Activated T-cell treated with anti-CD3 and anti-CD28 coated beads for 1 hour (primary cell): ENCODE measurements at regions not wholly inside any gene's neighbourhood (a gene's known extent, or its start where the extent isn't known, plus 50 kb on each side); places are given as distances from the start of the nearest gene placed in this dataset.
"Not testable (repeated sequence)": the region's sequence is repeated elsewhere in the genome, so short reads cannot be mapped to it uniquely, and the experiment has no call there.

ENCODE experiments used
- DNase-seq: peaks from one replicate; pipeline ENCODE4 v3.0.0-alpha.2; 2020; ENCODE audit warnings: low read depth

DNA sequence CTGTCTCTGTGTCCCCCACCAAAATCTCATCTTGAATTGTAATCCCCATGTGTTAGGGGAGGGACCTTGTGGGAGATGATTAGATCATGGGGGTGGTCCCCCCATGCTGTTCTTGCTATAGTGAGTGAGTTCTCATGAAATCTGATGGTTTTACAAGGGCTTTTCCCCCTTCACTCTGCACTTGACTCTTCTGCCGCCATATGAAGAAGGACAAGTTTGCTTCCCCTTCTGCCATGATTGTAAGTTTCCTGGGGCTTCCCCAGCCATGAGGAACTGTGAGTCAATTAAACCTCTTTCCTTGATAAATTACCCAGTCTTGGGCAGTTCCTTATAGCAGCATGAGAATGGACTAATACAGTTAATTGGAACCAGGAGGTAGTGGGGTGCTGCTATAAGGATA is 137.1 kb upstream of the RAB4A start:
- no peak for DNase-seq

DNA sequence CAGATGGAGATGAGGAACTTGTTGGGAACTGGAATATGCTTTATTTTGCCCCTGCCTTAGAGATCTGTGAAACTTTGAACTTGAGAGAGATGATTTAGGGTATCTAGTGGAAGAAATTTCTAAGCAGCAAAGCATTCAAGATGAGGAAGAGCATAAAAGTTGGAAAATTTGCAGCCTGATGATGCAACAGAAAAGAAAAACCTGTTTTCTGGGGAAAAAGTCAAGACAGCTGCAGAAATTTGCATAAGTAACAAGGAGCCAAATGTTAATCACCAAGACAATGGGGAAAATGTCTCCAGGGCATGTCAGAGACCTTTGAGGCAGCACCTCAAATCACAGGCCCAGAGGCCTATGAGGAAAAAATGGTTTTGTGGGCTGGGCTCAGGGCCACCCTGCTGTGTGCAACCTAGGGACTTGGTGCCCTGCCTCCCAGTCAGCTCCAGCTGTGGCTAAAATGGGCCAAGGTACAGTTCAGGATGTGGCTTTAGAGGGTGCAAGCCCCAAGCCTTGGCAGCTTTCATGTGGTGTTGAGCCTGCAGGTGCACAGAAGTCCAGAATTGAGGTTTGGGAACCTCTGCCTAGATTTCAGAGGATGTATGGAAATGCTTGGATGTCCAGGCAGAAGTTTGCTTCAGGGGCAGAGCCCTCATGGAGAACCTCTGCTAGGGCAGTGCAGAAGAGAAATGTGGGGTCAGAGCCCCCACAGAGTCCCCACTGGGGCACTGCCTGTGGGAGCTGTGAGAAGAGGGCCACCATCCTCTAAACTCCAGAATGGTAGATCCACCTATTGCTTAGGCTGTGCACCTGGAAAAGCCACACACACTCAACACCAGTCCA is 136.3 kb upstream of the RAB4A start:
- DNase-seq = not testable (repeated sequence)

DNA sequence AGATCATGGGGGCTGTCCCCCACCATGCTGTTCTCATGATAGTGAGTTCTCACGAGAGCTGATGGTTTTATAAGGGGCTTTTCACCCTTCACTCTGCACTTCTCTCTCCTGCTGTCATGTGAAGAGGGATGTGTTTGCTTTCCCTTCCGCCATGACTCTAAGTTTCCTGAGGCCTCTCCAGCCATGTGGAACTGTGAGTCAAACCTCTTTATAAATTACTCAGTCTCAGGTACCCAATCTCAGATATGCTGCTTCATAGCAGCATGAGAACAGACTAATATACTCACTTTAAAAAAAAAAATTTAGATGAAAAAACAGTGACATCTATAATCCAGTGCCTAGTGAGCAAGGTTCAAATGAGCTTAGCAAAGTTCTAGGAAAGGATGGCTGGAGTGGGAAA is 135.1 kb upstream of the RAB4A start:
- DNase-seq = no peak

DNA sequence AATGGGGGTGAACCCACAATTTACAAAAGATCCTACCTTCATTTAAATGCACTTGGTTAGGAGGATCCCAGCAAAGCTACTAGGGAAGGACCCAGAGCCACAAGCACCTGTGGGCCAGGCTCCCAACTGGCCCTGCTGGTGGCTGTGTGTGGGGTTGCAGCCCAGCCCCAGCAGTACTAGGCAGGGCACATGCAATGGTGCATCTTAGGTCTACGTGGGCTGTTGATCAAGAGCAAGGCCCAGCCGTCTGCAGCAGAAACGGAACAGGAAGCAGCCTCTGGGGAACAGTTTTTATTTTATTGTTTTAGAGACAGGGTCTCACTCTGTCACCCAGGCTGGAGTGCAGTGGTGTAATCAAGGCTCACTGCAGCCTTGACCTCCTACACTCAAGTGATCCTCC is 134.1 kb upstream of the RAB4A start:
- no peak for DNase-seq

DNA sequence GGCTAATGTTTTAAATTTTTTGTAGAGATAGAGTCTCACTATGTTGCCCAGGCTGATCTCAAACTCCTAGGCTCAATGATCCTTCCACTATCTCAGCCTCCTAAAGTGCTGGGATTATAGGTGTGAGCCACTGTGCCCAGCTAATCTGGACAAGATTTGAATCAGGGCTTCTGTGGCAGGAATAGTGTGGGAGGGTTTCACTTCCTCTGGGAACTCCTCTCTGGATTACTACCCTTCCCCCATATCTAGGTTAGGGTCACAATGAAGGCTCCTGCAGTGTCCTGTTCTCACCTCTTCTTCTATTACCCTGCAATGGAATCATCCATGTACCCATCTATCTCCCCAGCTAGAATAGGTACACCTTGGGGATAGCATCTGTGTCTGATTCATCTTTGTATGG is 133.6 kb upstream of the RAB4A start:
- DNase-seq = no peak

DNA sequence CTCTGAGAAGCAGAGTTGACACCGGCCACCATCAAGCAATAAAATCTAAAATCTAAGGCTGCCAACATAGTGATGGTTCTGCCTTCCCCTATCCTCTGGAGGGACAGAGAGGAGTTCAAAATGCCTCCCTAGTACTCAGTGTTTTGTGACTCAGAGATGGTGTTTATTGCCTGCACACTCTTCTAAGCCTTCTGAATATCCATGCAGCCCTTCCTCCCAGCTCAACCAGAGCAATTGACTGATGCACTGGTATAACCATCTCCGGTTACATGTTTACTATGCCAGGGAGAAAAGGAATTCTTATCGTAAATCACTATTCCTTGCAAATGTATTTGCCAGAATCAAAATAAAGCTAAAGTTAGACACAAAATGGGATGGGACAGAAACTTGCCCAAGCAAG is 132.9 kb upstream of the RAB4A start:
- no peak for DNase-seq

DNA sequence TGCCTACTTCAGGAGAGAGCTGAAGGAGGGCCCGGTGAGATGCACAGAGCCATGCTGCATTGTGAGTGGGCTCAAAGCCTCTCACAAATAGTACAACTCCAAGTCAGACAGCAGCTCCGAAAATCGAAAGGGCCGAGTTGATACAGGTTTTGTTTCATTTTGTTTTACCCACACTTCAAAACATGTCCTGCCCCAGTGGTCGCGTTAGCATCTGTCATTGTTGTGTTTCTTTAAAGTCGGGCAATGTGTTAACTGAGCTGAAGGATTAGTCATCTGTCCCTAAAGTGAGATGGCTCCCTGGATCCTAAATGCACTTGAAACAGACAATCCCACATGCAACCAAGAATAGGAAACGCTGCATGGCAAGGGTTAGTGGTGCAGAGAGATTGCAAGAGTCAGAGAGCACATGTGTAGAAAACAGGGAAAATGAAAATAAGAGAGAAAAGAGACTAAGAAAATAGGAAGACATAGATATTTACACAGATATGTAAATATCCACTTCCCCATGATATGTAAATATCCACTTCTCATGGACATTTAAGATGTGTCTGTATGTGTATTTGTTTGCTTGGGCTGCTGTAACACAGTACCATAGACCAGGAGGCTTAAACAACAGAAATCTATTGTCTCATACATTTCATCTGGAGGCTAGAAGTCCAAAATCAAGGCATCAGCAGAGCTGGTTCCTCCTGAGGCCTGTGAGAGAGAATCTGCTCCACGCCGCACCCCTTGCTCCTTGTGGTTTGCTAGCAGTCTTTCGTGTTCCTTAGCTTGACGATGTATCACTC is 131.4 kb upstream of the RAB4A start:
- DNase-seq = no peak

DNA sequence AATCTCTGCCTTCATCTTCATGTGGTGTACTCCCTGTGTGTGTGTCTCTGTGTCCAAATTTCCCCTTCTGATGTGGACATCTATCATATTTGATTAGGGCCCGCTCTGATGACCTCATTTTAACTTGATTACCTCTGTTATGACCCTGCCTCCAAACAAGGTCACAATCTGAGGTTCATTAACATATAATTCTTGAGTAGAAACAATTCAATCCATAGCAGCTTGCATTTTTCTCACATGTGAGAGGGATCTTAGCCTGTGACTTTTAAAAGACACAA is 130.9 kb upstream of the RAB4A start:
- DNase-seq = no peak

DNA sequence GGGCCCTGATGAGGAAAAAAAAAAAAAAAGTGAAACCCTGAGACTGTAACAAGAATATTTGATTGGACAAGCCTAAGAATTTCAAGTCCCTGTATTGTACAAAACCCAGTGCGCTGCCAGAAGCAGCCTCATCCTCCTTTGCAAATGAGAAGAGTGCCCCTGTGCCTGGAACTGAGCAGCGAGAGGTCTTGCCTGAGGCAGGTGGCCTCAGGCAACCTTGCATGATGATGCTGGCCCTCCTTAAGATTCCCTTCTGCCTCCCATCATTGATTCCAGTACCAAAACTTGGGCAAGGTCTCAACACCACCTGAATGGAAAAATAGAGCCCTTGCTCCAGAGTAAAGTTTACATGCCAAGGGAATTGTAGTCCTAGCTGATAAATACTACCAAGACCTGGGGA is 129.6 kb upstream of the RAB4A start:
- no peak for DNase-seq

DNA sequence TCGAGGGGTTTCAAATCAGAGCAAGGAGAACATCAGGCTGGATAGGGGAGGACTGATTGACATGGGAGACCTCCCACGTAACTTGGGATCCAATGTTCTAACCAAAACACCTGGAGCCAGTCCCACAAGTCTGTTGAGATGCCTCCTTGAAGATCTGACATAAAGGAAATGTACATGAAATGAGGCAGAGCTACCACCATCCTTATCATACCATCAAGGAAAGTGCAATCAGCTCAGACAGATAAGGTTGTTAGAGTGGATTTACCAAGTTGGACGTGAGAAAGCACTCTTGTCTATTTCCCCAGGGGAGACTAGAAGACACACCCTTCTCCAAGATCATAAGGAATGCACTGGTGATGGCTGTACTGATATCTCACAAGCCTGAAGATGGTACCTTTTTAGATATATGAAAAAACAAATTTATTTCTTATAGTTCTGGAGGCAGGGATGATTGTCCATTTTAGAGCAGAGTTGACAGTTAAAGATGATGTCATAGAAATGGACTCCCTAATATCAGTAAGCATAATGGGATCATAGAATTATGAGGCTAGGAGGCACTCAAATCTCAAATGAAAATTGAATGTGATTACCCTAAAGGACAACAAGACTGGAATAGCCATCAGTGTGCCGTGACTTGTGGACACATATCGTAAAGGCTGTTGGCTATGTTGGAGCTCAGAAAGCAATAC is 129.1 kb upstream of the RAB4A start:
- no peak for DNase-seq

DNA sequence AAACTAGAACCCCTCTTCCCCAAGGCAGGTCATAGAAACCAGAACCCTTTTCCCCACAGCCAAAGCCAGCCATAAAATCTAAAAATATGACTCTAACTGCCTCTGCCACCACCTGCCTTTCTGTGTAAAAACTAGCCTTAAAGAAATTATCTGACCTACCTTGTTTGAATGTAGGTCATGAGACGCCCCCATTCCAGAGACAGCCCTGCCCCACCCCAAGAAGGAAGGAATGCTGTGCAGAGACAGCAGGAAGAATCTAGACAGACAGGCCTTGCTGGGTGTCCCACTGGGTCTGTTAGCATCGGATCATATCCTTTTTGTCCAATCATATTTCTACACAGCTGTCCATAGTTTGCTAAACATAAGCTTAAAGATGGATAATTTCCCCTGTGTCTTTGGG is 128.4 kb upstream of the RAB4A start:
- no peak for DNase-seq

DNA sequence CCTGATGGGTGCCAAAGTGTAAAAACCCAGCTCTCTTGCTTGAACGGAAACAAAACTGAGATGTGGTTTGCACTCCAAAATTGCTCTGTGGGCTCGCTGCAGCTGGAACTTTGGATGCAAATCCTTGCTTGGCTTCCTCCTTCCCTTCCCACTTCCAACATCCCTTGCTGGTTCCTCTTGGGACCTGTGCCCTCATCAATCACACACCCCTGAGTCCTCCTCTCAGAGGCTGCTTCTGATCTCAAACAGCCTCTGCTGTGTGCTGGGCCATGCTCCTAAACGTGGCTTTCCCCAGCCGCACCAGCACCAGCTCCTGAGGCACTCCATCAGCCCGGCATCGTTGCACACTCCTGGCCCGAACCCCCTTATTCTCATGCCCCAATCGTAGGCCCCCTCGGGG is 124.3 kb upstream of the RAB4A start:
- DNase-seq = no peak

DNA sequence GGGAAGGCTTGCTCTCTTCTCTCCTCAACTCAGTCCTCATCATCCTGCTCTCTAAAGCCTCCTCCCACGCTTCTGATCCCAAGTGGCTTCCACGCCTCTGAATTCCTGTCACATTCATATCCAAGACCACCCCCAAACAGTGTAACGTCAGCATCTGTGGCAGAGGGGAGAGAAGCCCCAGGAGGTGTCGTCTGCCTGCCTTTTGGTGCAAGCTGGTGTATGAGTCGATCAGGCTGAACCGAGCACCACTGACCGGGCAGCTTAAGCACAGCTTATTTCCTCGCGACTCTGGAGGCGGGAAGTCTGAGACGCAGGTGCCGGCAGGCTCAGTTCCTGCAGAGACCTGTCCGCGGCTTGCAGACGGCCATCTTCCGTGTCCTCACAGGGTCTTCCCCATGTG is 123.8 kb upstream of the RAB4A start:
- no peak for DNase-seq

DNA sequence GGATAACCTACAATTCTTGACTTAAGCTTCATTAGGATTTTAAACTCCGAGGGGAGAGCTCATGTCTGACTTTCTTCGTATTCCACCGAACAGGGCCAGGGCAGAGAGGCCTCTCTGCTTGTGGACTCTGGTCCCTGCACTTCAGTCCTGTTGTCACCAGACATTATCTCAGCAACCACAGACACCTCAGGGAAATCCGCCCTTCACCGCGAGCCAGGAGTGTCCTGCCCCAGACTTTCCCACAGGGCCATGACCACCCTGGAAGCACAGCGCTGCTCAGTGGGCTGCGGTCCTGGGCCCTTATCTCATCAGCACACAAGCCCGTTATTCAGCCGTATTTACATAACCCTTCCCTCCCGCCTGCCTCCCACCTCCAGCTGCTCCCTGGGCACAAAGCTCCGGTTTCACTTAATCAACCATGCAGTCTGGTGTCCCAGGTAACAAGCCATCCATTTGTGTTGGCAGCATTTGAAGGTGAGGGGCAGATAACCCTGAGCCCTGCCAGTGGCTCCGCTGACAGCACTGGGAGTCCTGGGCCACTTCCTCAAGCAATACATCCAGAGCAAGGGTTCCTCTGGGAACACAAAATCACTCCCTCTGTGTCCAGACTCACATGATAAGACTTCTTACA is 122.8 kb upstream of the RAB4A start:
- no peak for DNase-seq

DNA sequence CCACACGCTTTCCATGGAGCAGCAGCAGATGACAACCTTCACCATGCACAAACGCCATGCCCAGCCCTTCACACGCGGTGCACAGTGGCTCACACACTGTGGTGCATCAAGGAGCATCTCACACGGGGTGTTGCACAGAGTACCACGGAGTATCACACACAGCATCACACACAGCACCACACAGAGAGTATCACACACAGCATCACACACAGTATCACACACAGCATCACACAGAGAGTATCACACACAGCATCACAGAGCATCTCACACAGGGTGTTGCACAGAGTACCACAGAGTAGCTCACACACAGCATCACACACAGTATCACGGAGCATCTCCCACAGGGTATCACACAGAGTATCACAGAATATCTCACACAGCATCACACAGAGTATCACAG is 122.2 kb upstream of the RAB4A start:
- no peak for DNase-seq

DNA sequence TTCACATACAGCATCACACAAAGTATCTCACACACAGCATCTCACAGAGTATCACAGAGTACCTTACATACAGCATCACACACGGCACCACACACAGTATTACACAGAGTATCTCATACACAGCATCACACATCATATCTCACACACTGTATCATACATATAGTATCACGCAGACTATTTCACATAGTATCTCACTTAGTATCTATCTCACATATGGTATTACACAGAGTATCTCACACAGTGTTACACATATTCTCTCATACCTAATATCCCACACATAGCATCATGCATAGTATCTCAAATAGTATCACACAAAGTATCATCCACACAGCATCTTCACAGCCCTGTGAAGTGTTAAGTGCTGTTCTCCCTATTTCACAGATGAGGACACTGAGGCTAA is 121.5 kb upstream of the RAB4A start:
- no peak for DNase-seq

DNA sequence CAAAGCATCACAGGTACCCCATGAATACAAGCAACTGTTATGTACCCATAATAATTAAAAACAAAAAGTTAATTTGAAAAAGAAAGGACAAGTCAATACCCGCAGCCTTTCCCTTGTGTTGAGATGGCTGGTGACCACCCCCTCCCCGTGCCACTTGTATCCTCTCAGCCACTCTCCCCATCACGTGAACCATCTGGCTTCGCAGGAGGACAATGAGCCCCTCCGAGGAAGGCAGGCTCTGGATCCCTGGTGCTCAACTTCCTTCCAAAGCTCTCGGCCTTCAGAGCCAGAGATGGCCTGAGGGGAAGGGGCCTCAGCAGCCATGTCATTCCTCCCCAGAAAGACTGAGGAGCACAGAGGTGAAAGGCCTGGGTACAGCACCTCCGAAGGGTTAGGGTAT is 120.4 kb upstream of the RAB4A start:
- DNase-seq = no peak

DNA sequence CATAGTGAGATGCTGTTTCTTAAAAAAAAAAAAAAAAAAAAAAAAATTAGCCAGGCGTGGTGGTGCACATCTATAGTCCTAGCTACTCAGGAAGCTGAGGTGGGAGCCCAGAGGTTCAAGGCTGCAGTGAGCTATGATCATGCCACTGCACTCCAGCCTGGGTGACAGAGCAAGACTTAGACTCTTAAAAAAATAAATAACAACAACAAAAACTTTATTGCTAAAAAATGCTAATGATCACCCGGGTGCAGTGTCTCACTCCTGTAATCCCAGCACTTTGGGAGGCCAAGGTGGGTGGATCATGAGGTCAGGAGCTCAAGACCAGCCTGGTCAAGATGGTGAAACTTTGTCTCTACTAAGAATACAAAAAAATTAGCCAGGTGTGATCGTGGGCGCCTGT is 119.5 kb upstream of the RAB4A start:
- DNase-seq = not testable (repeated sequence)

DNA sequence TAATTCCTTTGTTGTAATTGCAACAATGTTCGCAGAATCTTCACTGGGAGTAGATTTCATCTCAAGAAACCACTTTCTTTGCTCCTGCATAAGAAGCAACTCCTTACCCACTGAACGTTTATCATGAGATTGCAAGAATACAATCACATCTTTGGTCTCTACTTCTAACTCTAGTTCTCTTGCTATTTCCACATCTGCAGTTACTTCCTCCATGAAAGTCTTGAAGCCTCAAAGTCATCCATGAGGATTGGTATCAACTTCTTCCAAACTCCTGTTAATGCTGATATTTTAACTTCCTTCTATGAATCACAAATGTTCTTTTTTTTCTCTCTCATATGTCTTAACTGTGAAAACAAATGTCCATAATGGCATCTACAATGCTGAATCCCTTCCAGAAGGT is 118.6 kb upstream of the RAB4A start:
- no peak for DNase-seq

DNA sequence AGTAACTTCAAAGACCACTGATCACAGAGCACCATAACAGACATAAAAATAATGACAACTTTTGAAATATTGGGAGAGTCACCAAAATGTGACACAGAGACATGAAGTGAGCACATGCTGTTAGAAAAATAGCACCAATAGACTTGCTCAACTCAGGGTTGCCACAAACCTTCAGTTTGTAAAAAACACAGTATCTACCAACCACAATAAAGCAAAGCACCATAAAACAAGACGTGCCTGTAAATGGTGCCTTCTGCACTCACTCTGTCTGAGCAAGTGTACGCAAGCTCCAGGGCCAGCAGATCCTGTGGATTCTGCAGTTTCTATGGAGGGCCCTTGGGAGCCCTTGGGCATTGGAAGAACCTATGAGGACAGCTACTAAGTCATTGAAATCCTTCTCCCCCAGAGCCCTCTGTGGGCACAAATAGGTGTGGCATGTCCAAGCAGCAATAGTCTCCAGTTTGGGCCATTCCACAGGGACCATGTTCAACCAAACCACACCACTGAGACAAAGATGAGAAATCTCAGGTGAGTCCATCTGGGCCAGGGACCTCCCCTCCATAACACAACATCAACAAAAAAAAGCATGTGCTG is 116.9 kb upstream of the RAB4A start:
- no peak for DNase-seq

DNA sequence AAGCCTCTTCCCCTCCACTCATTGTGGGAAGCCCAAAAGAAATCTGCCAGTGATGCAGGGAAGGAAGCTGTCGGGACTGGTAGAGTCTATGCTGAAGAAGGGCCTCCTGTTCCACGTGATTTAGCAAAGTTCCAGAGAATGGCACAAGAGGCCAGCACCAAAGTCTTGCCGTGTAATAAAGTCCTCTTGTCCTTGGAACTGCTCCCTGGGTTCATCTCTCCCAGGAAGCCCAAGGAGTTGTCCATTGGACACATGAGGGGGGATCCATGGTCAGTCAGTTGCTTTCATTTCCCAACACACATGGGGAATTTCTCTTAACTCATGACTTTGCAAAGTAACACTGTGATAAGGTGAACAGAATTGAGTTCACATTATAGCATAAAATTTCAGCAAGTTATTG is 116.1 kb upstream of the RAB4A start:
- no peak for DNase-seq

DNA sequence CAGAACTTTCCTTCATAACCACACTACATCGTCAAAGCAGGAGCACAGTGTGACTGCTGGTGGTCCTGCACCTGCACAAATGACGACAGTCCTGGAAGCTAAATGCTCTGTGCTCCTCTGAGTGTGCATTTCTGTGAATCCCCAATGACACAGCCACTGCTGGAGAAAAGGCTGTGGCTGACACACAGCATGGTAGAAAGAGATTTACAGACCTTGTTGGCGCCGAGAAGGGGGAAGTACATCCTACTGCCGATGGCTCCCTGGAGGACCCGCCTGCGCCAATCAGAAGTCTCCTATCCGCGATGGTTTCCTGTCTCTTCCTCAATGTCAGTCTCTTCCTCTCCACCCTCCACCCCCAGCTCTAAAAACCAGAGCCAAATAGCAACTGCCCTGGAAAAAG is 115.4 kb upstream of the RAB4A start:
- DNase-seq = no peak
